ENCODE measurements at regions not wholly inside any gene's neighbourhood (a gene's known extent, or its start where the extent isn't known, plus 50 kb on each side); places are given as distances from the start of the nearest gene placed in this dataset.

GRCh38 chr2:185215497-185215896 is 523.1 kb upstream of the FSIP2 start:
- TF ChIP-seq CTCF (IDR thresholded peaks at IDR 0.05) = no peak
- no peak for TF ChIP-seq POLR2A (IDR thresholded peaks at IDR 0.05)
- TF ChIP-seq EP300 (IDR thresholded peaks at IDR 0.05) = no peak

Measured in upper lobe of left lung (tissue), 4 donors.